HG02763 (cell line): ENCODE measurements at regions not wholly inside any gene's neighbourhood (a gene's known extent, or its start where the extent isn't known, plus 50 kb on each side); places are given as distances from the start of the nearest gene placed in this dataset.

ENCODE experiments used
- ATAC-seq: cut with Tn5 transposase; IDR thresholded peaks from one replicate; pipeline ENCODE4 v1.9.1; 2021; ENCODE audit warnings: mild to moderate bottlenecking, moderate library complexity; ENCODE audit not compliant: unreplicated experiment

- ATAC-seq: peak; percentile 91
Observed at GRCh38 chr13:58587183-58587582, 955.6 kb downstream of the PCDH17 start.

- ATAC-seq: no peak
Observed at GRCh38 chr13:58592052-58592451, 960.5 kb downstream of the PCDH17 start.

GRCh38 chr13:58592786-58593185, 961.2 kb downstream of the PCDH17 start:
- ATAC-seq: no peak

- no peak for ATAC-seq
Observed at GRCh38 chr13:58594747-58595600, 963.4 kb downstream of the PCDH17 start.

- no peak for ATAC-seq
Observed at GRCh38 chr13:58597552-58597951, 966.0 kb downstream of the PCDH17 start.

- no peak for ATAC-seq
Observed at GRCh38 chr13:58598241-58598640, 966.7 kb downstream of the PCDH17 start.

GRCh38 chr13:58611117-58611516, 979.6 kb downstream of the PCDH17 start:
- no peak for ATAC-seq

- no peak for ATAC-seq
Observed at GRCh38 chr13:58617880-58618665, 986.5 kb downstream of the PCDH17 start.

- ATAC-seq: no peak
Observed at GRCh38 chr13:58619396-58620113, 988.0 kb downstream of the PCDH17 start.

GRCh38 chr13:58620176-58620575, 988.6 kb downstream of the PCDH17 start:
- ATAC-seq: no peak

- ATAC-seq: no peak
Observed at GRCh38 chr13:58625703-58626389, 994.3 kb downstream of the PCDH17 start.

- no peak for ATAC-seq
Observed at GRCh38 chr13:58630794-58631193, 999.2 kb downstream of the PCDH17 start.

- no peak for ATAC-seq
Observed at GRCh38 chr13:58633226-58633625, 1001.7 kb downstream of the PCDH17 start.

GRCh38 chr13:58655086-58655485, 1023.5 kb downstream of the PCDH17 start:
- no peak for ATAC-seq

- no peak for ATAC-seq
Observed at GRCh38 chr13:58660826-58661225, 1029.3 kb downstream of the PCDH17 start.

- no peak for ATAC-seq
Observed at GRCh38 chr13:58666331-58666730, 1034.8 kb downstream of the PCDH17 start.

- no peak for ATAC-seq
Observed at GRCh38 chr13:58667096-58667495, 1035.6 kb downstream of the PCDH17 start.

- ATAC-seq: no peak
Observed at GRCh38 chr13:58680115-58680514, 1048.6 kb downstream of the PCDH17 start.

GRCh38 chr13:58682616-58683015, 1051.1 kb downstream of the PCDH17 start:
- no peak for ATAC-seq

GRCh38 chr13:58687148-58687547, 1055.6 kb downstream of the PCDH17 start:
- no peak for ATAC-seq

- ATAC-seq: no peak
Observed at GRCh38 chr13:58698531-58698930, 1067.0 kb downstream of the PCDH17 start.
